HepG2 (cell line): ENCODE measurements at regions not wholly inside any gene's neighbourhood (a gene's known extent, or its start where the extent isn't known, plus 50 kb on each side); places are given as distances from the start of the nearest gene placed in this dataset.

Experiments
- ATF4 ChIP-seq, 2 experiments: fragments of 450-650 bp in 1 of 2; sonication (generic) in 1 of 2; formaldehyde crosslinking; IDR thresholded peaks; 2 replicates each; pipeline versions ENCODE4 v1.5.0 to v1.8.0; 2020 to 2022; ENCODE audit warnings: mild to moderate bottlenecking in 1 of 2, missing genetic modification reagents in 1 of 2
- CENPT ChIP-seq: sonication (generic); formaldehyde crosslinking; IDR thresholded peaks from 2 replicates; pipeline ENCODE4 v1.8.0; 2022; ENCODE audit warnings: low read depth, mild to moderate bottlenecking, moderate library complexity, missing genetic modification reagents
- FOXC1 ChIP-seq: sonication (generic); formaldehyde crosslinking; IDR thresholded peaks from 2 replicates; pipeline ENCODE4 v1.8.0; 2022; ENCODE audit warnings: mild to moderate bottlenecking, missing genetic modification reagents, borderline replicate concordance
- HNF4G ChIP-seq, 2 experiments: sonication (generic) in 1 of 2; formaldehyde crosslinking in 1 of 2; IDR thresholded peaks; 2 replicates each; pipeline versions ENCODE4 v1.4.0 to v1.6.1; 2011 to 2020; ENCODE audit warnings: borderline replicate concordance in 2 of 2, low read depth in 2 of 2, mild to moderate bottlenecking in 2 of 2, low read length in 1 of 2, missing genetic modification reagents in 1 of 2, moderate library complexity in 1 of 2
- KDM1A ChIP-seq: IDR thresholded peaks from 2 replicates; pipeline ENCODE4 v1.6.1; 2016; ENCODE audit warnings: missing compliant biosample characterization
- MAF1 ChIP-seq: sonication (generic); formaldehyde crosslinking; IDR thresholded peaks from 2 replicates; pipeline ENCODE4 v1.5.0; 2020; ENCODE audit warnings: missing genetic modification reagents, borderline replicate concordance
- MATR3 ChIP-seq: sonication (generic); formaldehyde crosslinking; IDR thresholded peaks from 2 replicates; pipeline ENCODE4 v1.4.0; 2020; ENCODE audit warnings: missing genetic modification reagents
- MTF2 ChIP-seq: sonication (generic); formaldehyde crosslinking; IDR thresholded peaks from 2 replicates; pipeline ENCODE4 v1.5.0; 2020; ENCODE audit warnings: missing genetic modification reagents, borderline replicate concordance
- RXRA ChIP-seq: sonication (generic); formaldehyde crosslinking; IDR thresholded peaks from 2 replicates; pipeline ENCODE4 v1.5.1; 2020; ENCODE audit warnings: missing genetic modification reagents
- SNAPC5 ChIP-seq: sonication (generic); formaldehyde crosslinking; IDR thresholded peaks from 2 replicates; pipeline ENCODE4 v1.8.1; 2023; ENCODE audit warnings: mild to moderate bottlenecking, missing genetic modification reagents, borderline replicate concordance
- TEAD3 ChIP-seq: optimal IDR thresholded peaks from 2 replicates; pipeline ENCODE3; 2016; ENCODE audit warnings: borderline replicate concordance
- ZFP62 ChIP-seq: sonication (generic); formaldehyde crosslinking; IDR thresholded peaks from 2 replicates; pipeline ENCODE4 v1.4.0; 2020; ENCODE audit warnings: missing genetic modification reagents
- ZNF121 ChIP-seq: sonication (generic); formaldehyde crosslinking; IDR thresholded peaks from 2 replicates; pipeline ENCODE4 v1.5.0; 2020; ENCODE audit warnings: mild to moderate bottlenecking, missing genetic modification reagents
- ZNF124 ChIP-seq: sonication (generic); formaldehyde crosslinking; IDR thresholded peaks from 2 replicates; pipeline ENCODE4 v1.4.0; 2020; ENCODE audit warnings: missing genetic modification reagents
- ZNF577 ChIP-seq: sonication (generic); formaldehyde crosslinking; IDR thresholded peaks from 2 replicates; pipeline ENCODE4 v1.4.0; 2020; ENCODE audit warnings: mild to moderate bottlenecking, low read depth, missing genetic modification reagents, borderline replicate concordance
- ZNF597 ChIP-seq: sonication (generic); formaldehyde crosslinking; IDR thresholded peaks from 2 replicates; pipeline ENCODE4 v1.5.0; 2020; ENCODE audit warnings: missing genetic modification reagents
- ZNF720 ChIP-seq: sonication (generic); formaldehyde crosslinking; IDR thresholded peaks from 2 replicates; pipeline ENCODE4 v1.4.0; 2020; ENCODE audit warnings: missing genetic modification reagents
- ZNF784 ChIP-seq: sonication (generic); formaldehyde crosslinking; IDR thresholded peaks from 2 replicates; pipeline ENCODE4 v1.5.1; 2020; ENCODE audit warnings: missing genetic modification reagents, mild to moderate bottlenecking, borderline replicate concordance
- ZNF788 ChIP-seq: sonication (generic); formaldehyde crosslinking; IDR thresholded peaks from 2 replicates; pipeline ENCODE4 v1.5.0; 2020; ENCODE audit warnings: mild to moderate bottlenecking, missing genetic modification reagents, borderline replicate concordance
- TF ChIP-seq, protein P1 (sequence below): sonication (generic); formaldehyde crosslinking; conservative IDR thresholded peaks from 2 replicates; pipeline ENCODE4 v1.4.0; 2020; ENCODE audit warnings: mild to moderate bottlenecking, missing genetic modification reagents, moderate library complexity
- TF ChIP-seq, protein P2 (sequence below): sonication (generic); formaldehyde crosslinking; IDR thresholded peaks from 2 replicates; pipeline ENCODE4 v1.8.1; 2023; ENCODE audit warnings: mild to moderate bottlenecking, moderate library complexity, missing genetic modification reagents
- TF ChIP-seq, protein P3 (sequence below): sonication (generic); formaldehyde crosslinking; IDR thresholded peaks from 2 replicates; pipeline ENCODE4 v1.9.0; 2021; ENCODE audit warnings: missing genetic modification reagents, mild to moderate bottlenecking, borderline replicate concordance

- TF ChIP-seq CENPT (CRISPR knock-in tag) = no peak
- TF ChIP-seq ZNF121 = no peak
- no peak for TF ChIP-seq MTF2 (CRISPR knock-in tag)
- TF ChIP-seq HNF4G (IDR thresholded peaks at IDR 0.05; ENCODE audit: borderline replicate concordance, low read depth, low read length) = peak; percentile 92
- TF ChIP-seq HNF4G (CRISPR knock-in tag; IDR thresholded peaks at IDR 0.05; ENCODE audit: borderline replicate concordance, low read depth) = peak; percentile 72; the same call in 1 of the 2 replicates
- TF ChIP-seq ATF4 (CRISPR knock-in tag; IDR thresholded peaks at IDR 0.05) = peak in 1 of 2 experiments; percentile 74; a peak in 2 of 4 replicates
- no peak for TF ChIP-seq SNAPC5
- no peak for TF ChIP-seq ZNF597 (CRISPR knock-in tag)
- TF ChIP-seq, protein P1, sequence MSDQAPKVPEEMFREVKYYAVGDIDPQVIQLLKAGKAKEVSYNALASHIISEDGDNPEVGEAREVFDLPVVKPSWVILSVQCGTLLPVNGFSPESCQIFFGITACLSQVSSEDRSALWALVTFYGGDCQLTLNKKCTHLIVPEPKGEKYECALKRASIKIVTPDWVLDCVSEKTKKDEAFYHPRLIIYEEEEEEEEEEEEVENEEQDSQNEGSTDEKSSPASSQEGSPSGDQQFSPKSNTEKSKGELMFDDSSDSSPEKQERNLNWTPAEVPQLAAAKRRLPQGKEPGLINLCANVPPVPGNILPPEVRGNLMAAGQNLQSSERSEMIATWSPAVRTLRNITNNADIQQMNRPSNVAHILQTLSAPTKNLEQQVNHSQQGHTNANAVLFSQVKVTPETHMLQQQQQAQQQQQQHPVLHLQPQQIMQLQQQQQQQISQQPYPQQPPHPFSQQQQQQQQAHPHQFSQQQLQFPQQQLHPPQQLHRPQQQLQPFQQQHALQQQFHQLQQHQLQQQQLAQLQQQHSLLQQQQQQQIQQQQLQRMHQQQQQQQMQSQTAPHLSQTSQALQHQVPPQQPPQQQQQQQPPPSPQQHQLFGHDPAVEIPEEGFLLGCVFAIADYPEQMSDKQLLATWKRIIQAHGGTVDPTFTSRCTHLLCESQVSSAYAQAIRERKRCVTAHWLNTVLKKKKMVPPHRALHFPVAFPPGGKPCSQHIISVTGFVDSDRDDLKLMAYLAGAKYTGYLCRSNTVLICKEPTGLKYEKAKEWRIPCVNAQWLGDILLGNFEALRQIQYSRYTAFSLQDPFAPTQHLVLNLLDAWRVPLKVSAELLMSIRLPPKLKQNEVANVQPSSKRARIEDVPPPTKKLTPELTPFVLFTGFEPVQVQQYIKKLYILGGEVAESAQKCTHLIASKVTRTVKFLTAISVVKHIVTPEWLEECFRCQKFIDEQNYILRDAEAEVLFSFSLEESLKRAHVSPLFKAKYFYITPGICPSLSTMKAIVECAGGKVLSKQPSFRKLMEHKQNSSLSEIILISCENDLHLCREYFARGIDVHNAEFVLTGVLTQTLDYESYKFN = peak; percentile 66
- no peak for TF ChIP-seq ZFP62 (CRISPR knock-in tag)
- TF ChIP-seq RXRA (CRISPR knock-in tag) = no peak
- no peak for TF ChIP-seq ZNF124 (CRISPR knock-in tag)
- no peak for TF ChIP-seq FOXC1
- TF ChIP-seq, protein P2, sequence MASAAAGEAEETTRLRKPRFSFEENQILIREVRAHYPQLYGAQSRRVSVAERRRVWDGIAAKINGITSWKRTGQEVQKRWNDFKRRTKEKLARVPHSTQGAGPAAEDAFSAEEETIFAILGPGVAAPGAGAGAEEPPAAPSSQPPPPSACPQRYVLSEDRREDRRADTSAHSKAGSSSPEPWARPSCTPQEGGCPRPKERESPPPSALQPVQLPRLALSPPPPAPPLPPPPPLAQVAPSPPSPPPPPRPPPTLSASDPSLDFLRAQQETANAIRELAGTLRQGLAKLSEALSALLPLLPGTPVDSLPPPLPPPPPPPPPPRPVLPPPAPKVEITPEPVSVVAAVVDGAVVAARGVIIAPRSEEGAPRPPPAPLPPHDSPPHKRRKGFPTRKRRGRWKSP (CRISPR knock-in tag) = no peak
- 0 out of 2 replicates have a peak, but pooled peaks have one; percentile 24 for TF ChIP-seq ZNF788
- no peak for TF ChIP-seq ZNF720 (CRISPR knock-in tag)
- TF ChIP-seq, protein P3, sequence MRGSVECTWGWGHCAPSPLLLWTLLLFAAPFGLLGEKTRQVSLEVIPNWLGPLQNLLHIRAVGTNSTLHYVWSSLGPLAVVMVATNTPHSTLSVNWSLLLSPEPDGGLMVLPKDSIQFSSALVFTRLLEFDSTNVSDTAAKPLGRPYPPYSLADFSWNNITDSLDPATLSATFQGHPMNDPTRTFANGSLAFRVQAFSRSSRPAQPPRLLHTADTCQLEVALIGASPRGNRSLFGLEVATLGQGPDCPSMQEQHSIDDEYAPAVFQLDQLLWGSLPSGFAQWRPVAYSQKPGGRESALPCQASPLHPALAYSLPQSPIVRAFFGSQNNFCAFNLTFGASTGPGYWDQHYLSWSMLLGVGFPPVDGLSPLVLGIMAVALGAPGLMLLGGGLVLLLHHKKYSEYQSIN (CRISPR knock-in tag) = no peak
- no peak for TF ChIP-seq MAF1
- no peak for TF ChIP-seq ZNF784 (CRISPR knock-in tag)
- TF ChIP-seq TEAD3 (CRISPR knock-in tag) = no peak
- no peak for TF ChIP-seq ZNF577 (CRISPR knock-in tag)
- no peak for TF ChIP-seq KDM1A (CRISPR knock-in tag)
- TF ChIP-seq MATR3 (CRISPR knock-in tag) = no peak
Measured at GRCh38 chr2:81247648-81248047, 943.1 kb upstream of the LRRTM1 start (continued).
